Mesothelial cell of epicardium (in vitro differentiated cells): ENCODE measurements at regions not wholly inside any gene's neighbourhood (a gene's known extent, or its start where the extent isn't known, plus 50 kb on each side); places are given as distances from the start of the nearest gene placed in this dataset.

ENCODE experiments used
- DNase-seq, 2 experiments: peaks; one replicate each; pipeline ENCODE4 v3.0.0; 2021; ENCODE audit warnings: low spot score in 2 of 2; ENCODE audit not compliant: unreplicated experiment in 2 of 2
- H3K27ac Mint-ChIP-seq: 2 replicates; pipeline ENCODE4 v1.8.0; 2021; ENCODE audit warnings: mixed read lengths
- H3K27me3 Mint-ChIP-seq: 2 replicates; pipeline ENCODE4 v1.8.0; 2021; ENCODE audit warnings: low read depth, mixed read lengths
- H3K36me3 Mint-ChIP-seq: 2 replicates; pipeline ENCODE4 v1.8.0; 2021; ENCODE audit warnings: mixed read lengths
- H3K4me1 Mint-ChIP-seq: 2 replicates; pipeline ENCODE4 v1.8.0; 2021; ENCODE audit warnings: mixed read lengths
- H3K4me3 Mint-ChIP-seq: 2 replicates; pipeline ENCODE4 v1.8.0; 2021; ENCODE audit warnings: mild to moderate bottlenecking, moderate library complexity, mixed read lengths
- H3K9me3 Mint-ChIP-seq: 2 replicates; pipeline ENCODE4 v1.8.0; 2021; ENCODE audit warnings: mixed read lengths
- CTCF ChIP-seq: fragments of 200-600 bp; sonication (generic); IDR thresholded peaks from one replicate; pipeline ENCODE4 v1.5.0; 2021; ENCODE audit warnings: antibody characterized with exemption; ENCODE audit not compliant: unreplicated experiment

GRCh38 chr4:187212446-187213080, 488.9 kb upstream of the FAT1 start:
- TF ChIP-seq CTCF: no peak
- peaks cover 5% of the 10 kb centered on the region for H3K9me3 Mint-ChIP-seq
- no peak overlapping the region for H3K4me3 Mint-ChIP-seq
- DNase-seq: no peak
- peaks cover 1% of the 10 kb centered on the region for H3K27me3 Mint-ChIP-seq
- H3K4me1 Mint-ChIP-seq: no peaks in the 10 kb centered on the region
- H3K27ac Mint-ChIP-seq: no peak overlapping the region
- H3K36me3 Mint-ChIP-seq: peaks cover 2% of the 10 kb centered on the region

- H3K27me3 Mint-ChIP-seq: peaks cover 1% of the 10 kb centered on the region
These were observed 491.8 kb upstream of the FAT1 start for GRCh38 chr4:187215438-187215837.

DNA sequence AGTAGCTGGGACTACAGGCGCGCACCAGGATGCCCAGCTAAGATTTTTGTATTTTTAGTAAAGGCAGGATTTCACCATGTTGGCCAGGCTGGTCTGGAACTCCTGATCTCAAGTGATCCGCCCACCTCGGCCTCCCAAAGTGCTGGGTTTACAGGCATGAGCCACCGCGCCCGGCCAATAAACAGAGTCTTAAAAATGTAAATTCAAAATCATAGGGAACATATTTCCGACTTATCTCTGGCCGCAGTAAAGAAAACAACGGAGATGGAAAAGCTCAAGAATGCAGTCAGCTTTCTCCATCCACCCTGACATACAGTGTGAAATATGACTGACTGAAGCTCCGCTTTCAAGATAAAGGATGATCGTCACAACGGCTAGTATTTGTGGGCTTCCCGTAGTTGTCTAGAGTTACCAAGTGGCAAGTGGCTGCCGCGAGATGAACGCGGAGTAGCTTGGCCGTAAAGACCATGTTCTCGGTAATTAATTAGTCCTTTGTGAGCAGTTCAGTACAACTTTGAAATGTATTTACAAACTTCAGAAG, 495.1 kb upstream of the FAT1 start:
- Mint-ChIP-seq H3K4me1 (peaks cover 22% of the 10 kb centered on the region), H3K9me3 (peaks cover 6% of the 10 kb centered on the region), H3K36me3 (no peaks in the 10 kb centered on the region), H3K27ac (peak overlapping the region; percentile 59), H3K4me3 (peak overlapping the region; percentile 33), H3K27me3 (no peaks in the 10 kb centered on the region)
- no peak for DNase-seq
- no peak for TF ChIP-seq CTCF

More at GRCh38 chr4:187215438-187215837, 491.8 kb upstream of the FAT1 start:
- Mint-ChIP-seq H3K36me3 (no peaks in the 10 kb centered on the region), H3K9me3 (no peaks in the 10 kb centered on the region), H3K27ac (no peak overlapping the region), H3K4me3 (no peak overlapping the region), H3K4me1 (peaks cover 20% of the 10 kb centered on the region)
- no peak for DNase-seq
- TF ChIP-seq CTCF: no peak

- TF ChIP-seq CTCF: no peak
- DNase-seq: no peak
- no peak overlapping the region for H3K27ac Mint-ChIP-seq
- no peaks in the 10 kb centered on the region for H3K36me3 Mint-ChIP-seq
- peaks cover 27% of the 10 kb centered on the region for H3K4me1 Mint-ChIP-seq
- H3K9me3 Mint-ChIP-seq: peaks cover 9% of the 10 kb centered on the region
- no peaks in the 10 kb centered on the region for H3K27me3 Mint-ChIP-seq
- no peak overlapping the region for H3K4me3 Mint-ChIP-seq
These were observed 500.9 kb upstream of the FAT1 start for GRCh38 chr4:187224560-187224959.

GRCh38 chr4:187227907-187228704, 504.4 kb upstream of the FAT1 start:
- Mint-ChIP-seq H3K9me3 (peaks cover 7% of the 10 kb centered on the region), H3K4me1 (peaks cover 31% of the 10 kb centered on the region), H3K27me3 (no peaks in the 10 kb centered on the region), H3K36me3 (no peaks in the 10 kb centered on the region), H3K27ac (peak overlapping the region; percentile 26), H3K4me3 (no peak overlapping the region)
- DNase-seq: no peak
- TF ChIP-seq CTCF: no peak
